ENCODE measurements at regions not wholly inside any gene's neighbourhood (a gene's known extent, or its start where the extent isn't known, plus 50 kb on each side); places are given as distances from the start of the nearest gene placed in this dataset.

- no peak overlapping the region for H3K4me3 ChIP-seq (ENCODE audit: low read depth in 1 of 3, low read length in 3 of 3)
- no peaks in the 10 kb centered on the region for H3K27me3 ChIP-seq (ENCODE audit: control insufficient read depth in 4 of 4, insufficient read depth in 4 of 4, low read length in 3 of 4)
- no peak overlapping the region for H3K27ac ChIP-seq (ENCODE audit: low read depth in 1 of 2, low read length in 2 of 2)
- H3K4me1 ChIP-seq (ENCODE audit: control insufficient read depth in 4 of 4, insufficient read depth in 4 of 4, low read length in 3 of 4), result no peaks in the 10 kb centered on the region
- no peak for TF ChIP-seq FOXA1 (IDR thresholded peaks at IDR 0.05)
- TF ChIP-seq HNF4G (IDR thresholded peaks at IDR 0.05), result no peak
- no peak for TF ChIP-seq HNF4A (conservative IDR thresholded peaks at IDR 0.05)
- no peak for TF ChIP-seq JUND (IDR thresholded peaks at IDR 0.05)
- TF ChIP-seq EGR1 (IDR thresholded peaks at IDR 0.05; ENCODE audit: low read depth in 2 of 2), result no peak
- TF ChIP-seq YY1 (IDR thresholded peaks at IDR 0.05), result no peak
- H3K36me3 ChIP-seq (ENCODE audit: control insufficient read depth in 4 of 4, insufficient read depth in 3 of 4, low read depth in 1 of 4, low read length in 3 of 4), result no peaks in the 10 kb centered on the region
- no peak for DNase-seq (ENCODE audit: low spot score)
- no peak overlapping the region for H3K9ac ChIP-seq (ENCODE audit: low read depth in 1 of 2, low read length in 2 of 2)
- H3K9me3 ChIP-seq (ENCODE audit: control insufficient read depth in 4 of 4, low read length in 3 of 4), result no peaks in the 10 kb centered on the region
Measured at GRCh38 chr18:8977166-8977565, 125.3 kb upstream of the NDUFV2 start.

DNA sequence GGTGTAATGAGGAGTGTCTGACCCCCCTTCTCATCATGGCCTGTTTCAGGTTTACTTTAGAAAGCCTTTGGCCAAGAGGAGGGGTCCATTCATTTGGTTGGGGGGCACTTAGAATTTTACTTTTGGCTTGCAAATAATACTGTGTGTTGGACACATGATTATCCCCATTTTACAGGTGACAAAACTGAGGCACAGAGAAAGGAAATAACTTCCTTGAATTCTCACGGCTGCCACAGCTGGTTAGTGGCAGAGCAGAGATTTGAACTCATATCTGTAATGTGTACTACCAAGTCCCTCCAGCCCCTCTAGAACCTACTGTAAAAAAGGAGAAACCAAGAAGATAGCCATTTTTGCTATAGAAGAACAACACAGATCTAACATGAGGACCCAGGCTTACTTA is 124.8 kb upstream of the NDUFV2 start:
- TF ChIP-seq JUND (IDR thresholded peaks at IDR 0.05) (no peak), EGR1 (IDR thresholded peaks at IDR 0.05; ENCODE audit: low read depth in 2 of 2) (no peak), YY1 (IDR thresholded peaks at IDR 0.05) (no peak)
- TF ChIP-seq, protein P1, sequence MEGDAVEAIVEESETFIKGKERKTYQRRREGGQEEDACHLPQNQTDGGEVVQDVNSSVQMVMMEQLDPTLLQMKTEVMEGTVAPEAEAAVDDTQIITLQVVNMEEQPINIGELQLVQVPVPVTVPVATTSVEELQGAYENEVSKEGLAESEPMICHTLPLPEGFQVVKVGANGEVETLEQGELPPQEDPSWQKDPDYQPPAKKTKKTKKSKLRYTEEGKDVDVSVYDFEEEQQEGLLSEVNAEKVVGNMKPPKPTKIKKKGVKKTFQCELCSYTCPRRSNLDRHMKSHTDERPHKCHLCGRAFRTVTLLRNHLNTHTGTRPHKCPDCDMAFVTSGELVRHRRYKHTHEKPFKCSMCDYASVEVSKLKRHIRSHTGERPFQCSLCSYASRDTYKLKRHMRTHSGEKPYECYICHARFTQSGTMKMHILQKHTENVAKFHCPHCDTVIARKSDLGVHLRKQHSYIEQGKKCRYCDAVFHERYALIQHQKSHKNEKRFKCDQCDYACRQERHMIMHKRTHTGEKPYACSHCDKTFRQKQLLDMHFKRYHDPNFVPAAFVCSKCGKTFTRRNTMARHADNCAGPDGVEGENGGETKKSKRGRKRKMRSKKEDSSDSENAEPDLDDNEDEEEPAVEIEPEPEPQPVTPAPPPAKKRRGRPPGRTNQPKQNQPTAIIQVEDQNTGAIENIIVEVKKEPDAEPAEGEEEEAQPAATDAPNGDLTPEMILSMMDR (IDR thresholded peaks at IDR 0.05; ENCODE audit: low read depth, low read length, missing input control), result no peak
- H3K27me3 ChIP-seq (ENCODE audit: control insufficient read depth in 4 of 4, insufficient read depth in 4 of 4, low read length in 3 of 4), result no peaks in the 10 kb centered on the region
- no peak overlapping the region for H3K4me3 ChIP-seq (ENCODE audit: low read depth in 1 of 3, low read length in 3 of 3)
- H3K9ac ChIP-seq (ENCODE audit: low read depth in 1 of 2, low read length in 2 of 2), result no peak overlapping the region
- H3K36me3 ChIP-seq (ENCODE audit: control insufficient read depth in 4 of 4, insufficient read depth in 3 of 4, low read depth in 1 of 4, low read length in 3 of 4), result no peaks in the 10 kb centered on the region
- no peaks in the 10 kb centered on the region for H3K4me1 ChIP-seq (ENCODE audit: control insufficient read depth in 4 of 4, insufficient read depth in 4 of 4, low read length in 3 of 4)
- no peak for DNase-seq (ENCODE audit: low spot score)
- WGBS, result 97% methylated on average over 1 of the region's 1 CpG
- H3K9me3 ChIP-seq (ENCODE audit: control insufficient read depth in 4 of 4, low read length in 3 of 4), result no peaks in the 10 kb centered on the region
- H3K27ac ChIP-seq (ENCODE audit: low read depth in 1 of 2, low read length in 2 of 2), result no peak overlapping the region

- 89% methylated on average over 6 of the region's 6 CpGs for WGBS
- Histone ChIP-seq H3K9me3 (ENCODE audit: control insufficient read depth in 4 of 4, low read length in 3 of 4) (no peaks in the 10 kb centered on the region), H3K9ac (ENCODE audit: low read depth in 1 of 2, low read length in 2 of 2) (no peak overlapping the region), H3K27ac (ENCODE audit: low read depth in 1 of 2, low read length in 2 of 2) (no peak overlapping the region), H3K4me3 (ENCODE audit: low read depth in 1 of 3, low read length in 3 of 3) (no peak overlapping the region), H3K4me1 (ENCODE audit: control insufficient read depth in 4 of 4, insufficient read depth in 4 of 4, low read length in 3 of 4) (no peaks in the 10 kb centered on the region), H3K36me3 (ENCODE audit: control insufficient read depth in 4 of 4, insufficient read depth in 3 of 4, low read depth in 1 of 4, low read length in 3 of 4) (no peaks in the 10 kb centered on the region), H3K27me3 (ENCODE audit: control insufficient read depth in 4 of 4, insufficient read depth in 4 of 4, low read length in 3 of 4) (no peaks in the 10 kb centered on the region)
- DNase-seq (ENCODE audit: low spot score), result no peak
- no peak for TF ChIP-seq JUND (IDR thresholded peaks at IDR 0.05)
- TF ChIP-seq RAD21 (IDR thresholded peaks at IDR 0.05), result no peak
- no peak for TF ChIP-seq NR2F2 (IDR thresholded peaks at IDR 0.05)
- TF ChIP-seq REST (IDR thresholded peaks at IDR 0.05), result no peak
- TF ChIP-seq FOXA2 (IDR thresholded peaks at IDR 0.05), result no peak
- TF ChIP-seq, protein P2, sequence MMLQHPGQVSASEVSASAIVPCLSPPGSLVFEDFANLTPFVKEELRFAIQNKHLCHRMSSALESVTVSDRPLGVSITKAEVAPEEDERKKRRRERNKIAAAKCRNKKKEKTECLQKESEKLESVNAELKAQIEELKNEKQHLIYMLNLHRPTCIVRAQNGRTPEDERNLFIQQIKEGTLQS (IDR thresholded peaks at IDR 0.05), result no peak
- TF ChIP-seq HNF4A (conservative IDR thresholded peaks at IDR 0.05), result no peak
Measured at GRCh38 chr18:8978394-8978793, 124.1 kb upstream of the NDUFV2 start.
